GM12891 (cell line): ENCODE measurements at regions not wholly inside any gene's neighbourhood (a gene's known extent, or its start where the extent isn't known, plus 50 kb on each side); places are given as distances from the start of the nearest gene placed in this dataset.

Experiments used
- POLR2A ChIP-seq: IDR thresholded peaks from 2 replicates; pipeline ENCODE4 v1.6.1; 2011; ENCODE audit warnings: low read depth, low read length, control low read depth
- SPI1 ChIP-seq: IDR thresholded peaks from 2 replicates; pipeline ENCODE4 v1.6.1; 2011; ENCODE audit warnings: low read depth, low read length, control low read depth

GRCh38 chr4:38290914-38291313, 330.7 kb downstream of the PTTG2 start:
- TF ChIP-seq SPI1 (no peak), POLR2A (no peak)
